GM19193 (cell line): ENCODE measurements at regions not wholly inside any gene's neighbourhood (a gene's known extent, or its start where the extent isn't known, plus 50 kb on each side); places are given as distances from the start of the nearest gene placed in this dataset.

Experiments used
- POLR2A ChIP-seq: IDR thresholded peaks from 4 replicates; pipeline ENCODE4 v1.6.1; 2011; ENCODE audit not compliant: insufficient read depth, insufficient read length; ENCODE audit errors: extremely low read depth

GRCh38 chr13:44116562-44117332, 237.0 kb downstream of the LACC1 start:
- no peak for TF ChIP-seq POLR2A

DNA sequence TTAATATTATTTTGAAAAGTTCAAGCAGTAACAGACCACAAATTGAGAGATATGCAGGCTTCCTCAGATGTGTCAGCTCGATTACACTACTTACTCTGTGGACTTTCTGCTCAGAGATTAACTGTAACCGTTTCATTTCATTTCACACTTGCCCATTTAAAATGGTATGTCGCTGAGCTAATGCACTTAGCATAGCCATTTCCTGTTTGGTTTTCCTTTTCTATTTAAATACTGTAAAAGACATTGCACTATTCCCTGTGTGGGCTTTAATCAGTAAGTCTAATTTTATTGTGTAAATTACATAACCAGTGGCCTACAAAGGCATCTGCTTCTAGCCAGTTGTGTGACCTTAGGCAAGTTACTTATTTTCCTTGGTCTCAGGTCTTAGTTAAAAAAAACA, 237.6 kb downstream of the LACC1 start:
- TF ChIP-seq POLR2A: no peak

DNA sequence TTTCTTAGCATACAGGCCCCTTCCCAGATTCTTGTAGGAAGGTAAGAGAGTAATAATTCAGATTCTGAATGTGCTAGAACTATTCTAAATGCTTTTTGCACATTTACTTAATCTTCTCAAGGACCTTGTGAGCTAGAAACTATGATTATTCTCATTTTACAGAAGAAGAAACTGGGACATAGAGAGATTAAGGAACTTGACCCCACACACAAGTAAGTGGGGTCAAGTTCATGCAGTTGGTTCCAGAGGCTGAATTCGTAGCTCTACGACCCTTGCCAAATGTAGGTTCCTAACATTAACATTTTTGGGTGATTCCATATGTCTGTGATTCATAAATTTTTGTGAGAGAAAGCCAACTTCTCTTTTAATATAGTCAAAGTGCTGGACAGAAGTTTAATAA, 238.1 kb downstream of the LACC1 start:
- TF ChIP-seq POLR2A: no peak

DNA sequence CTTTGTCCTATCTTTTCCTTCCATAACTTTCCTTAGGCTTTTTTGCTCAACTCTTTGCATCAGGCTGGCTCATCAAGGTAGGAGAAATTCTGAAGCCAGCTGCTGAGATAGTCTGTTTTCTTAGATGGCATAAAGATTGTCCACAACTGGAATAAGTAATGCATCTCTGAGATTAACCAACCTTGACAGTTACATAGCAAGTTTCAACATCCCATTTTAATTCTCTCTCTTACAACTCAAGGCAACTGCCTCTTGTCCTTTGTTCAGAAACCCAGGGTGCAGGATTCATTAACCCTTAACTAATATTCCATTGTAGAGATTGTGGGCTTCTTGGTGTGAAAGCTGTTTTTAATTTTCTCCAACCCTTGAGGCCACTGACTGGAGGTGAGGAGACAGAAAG, 239.2 kb downstream of the LACC1 start:
- TF ChIP-seq POLR2A: no peak

GRCh38 chr13:44120043-44120442, 240.3 kb downstream of the LACC1 start:
- TF ChIP-seq POLR2A: no peak

DNA sequence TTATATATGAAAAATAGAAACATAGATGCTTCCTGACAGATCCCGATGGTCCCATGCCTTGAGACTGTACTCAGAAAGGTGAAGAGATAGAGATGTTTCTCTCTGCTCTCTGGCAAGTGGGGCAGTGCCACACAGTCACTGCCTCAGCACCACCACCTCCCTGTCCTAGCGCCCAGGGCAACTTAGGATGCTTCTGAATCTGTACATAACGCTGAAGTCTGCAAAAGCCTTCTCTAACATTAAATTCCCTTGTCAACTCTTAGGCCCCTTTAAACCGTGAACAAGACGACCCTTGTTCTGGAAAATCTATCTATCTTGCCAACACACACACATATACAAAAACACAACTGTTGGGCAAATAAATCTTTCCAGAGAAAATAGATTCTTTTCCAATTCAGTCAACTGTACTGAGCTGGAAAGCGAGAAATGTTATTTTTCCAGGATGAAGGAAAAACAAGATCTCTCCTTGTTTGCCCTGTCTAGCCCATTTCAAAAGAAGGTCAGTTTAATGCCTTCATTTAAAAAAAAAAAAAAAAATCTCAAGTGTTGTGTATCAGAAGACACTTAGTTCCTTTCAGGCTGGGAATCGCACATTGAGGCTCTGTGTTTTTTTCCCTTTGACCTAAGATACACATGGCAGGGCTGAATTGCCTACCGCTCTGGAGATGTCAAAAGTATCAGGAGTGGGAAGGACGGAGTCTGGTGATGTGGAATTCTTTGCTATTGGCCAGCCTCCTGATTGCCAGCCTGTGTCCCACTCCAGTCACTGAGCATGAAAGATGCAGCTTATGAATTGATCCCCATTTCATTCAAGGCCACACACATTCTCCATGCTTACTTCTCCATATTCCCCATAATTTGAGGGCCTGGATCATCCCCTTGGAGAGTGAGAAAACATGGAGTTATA, 241.4 kb downstream of the LACC1 start:
- TF ChIP-seq POLR2A: no peak

DNA sequence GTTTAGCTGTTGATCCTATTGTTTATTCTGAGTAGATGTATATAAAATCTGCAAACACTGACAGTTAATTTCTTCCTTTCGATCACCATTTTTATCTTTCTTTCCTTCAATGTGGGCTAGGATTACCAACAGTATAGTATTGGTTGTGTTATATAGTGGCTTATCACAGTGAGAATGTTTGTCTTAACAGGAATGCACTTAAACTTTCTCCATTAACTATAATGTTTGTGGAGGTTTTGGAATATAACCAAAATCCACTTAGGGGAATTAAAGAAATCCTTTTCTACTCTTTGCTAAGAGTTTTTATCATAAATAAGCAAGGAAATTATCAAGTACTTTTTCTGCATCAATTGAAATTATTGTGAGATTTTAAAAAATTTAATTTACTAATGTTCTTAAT, 244.6 kb downstream of the LACC1 start:
- TF ChIP-seq POLR2A: no peak

- TF ChIP-seq POLR2A: no peak
Measured at GRCh38 chr13:44125943-44126469, 246.3 kb downstream of the LACC1 start.

GRCh38 chr13:44128552-44129001, 245.0 kb upstream of the SERP2 start:
- no peak for TF ChIP-seq POLR2A

DNA sequence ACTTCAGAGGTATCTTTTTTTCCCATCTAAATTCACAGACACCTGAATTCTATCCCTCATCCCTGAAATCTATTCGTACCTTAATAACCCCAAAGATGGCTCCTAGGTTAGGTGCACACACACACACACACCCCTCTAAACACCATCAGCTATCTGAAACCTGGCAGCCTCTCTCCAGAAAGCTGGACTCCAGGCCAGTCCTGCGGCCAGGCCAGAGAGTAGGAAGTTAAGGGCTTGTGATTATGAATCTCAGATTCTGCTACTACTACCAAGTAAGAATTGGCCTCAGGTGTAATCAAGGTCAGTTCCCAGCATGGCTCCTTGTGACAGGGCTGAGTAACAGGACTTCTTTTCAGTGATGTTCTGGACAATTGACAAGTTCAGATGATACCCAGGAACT, 244.2 kb upstream of the SERP2 start:
- TF ChIP-seq POLR2A: no peak

DNA sequence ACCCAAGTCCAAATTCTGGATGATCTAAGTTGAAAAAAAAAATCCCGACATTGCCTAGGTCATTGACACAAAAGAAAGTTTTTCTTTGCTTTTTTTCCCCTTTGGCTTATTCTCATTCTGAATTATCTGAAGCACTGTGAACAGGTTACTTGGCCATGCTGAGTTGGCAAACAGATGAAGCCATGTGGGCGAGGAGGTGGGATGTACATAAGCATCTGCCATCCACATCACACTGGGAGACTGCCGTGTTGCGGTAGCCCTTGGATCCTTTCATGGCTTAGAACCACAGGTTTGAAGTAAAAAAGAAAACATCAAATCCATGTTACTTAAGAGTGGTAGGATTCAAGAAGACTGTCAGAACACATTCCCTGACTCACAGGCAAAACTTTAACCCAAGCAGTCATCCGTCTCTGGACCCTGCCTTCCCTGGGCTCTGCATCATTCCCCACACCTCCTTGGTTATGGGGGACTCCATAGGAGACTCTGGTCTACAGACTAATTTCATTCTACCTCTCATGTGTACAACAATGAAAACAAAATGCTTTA, 242.5 kb upstream of the SERP2 start:
- TF ChIP-seq POLR2A: no peak

GRCh38 chr13:44132710-44133109, 240.9 kb upstream of the SERP2 start:
- TF ChIP-seq POLR2A: no peak

- no peak for TF ChIP-seq POLR2A
Measured at GRCh38 chr13:44133626-44134025, 240.0 kb upstream of the SERP2 start.

GRCh38 chr13:44135566-44135965, 238.1 kb upstream of the SERP2 start:
- no peak for TF ChIP-seq POLR2A

GRCh38 chr13:44136696-44137268, 236.8 kb upstream of the SERP2 start:
- no peak for TF ChIP-seq POLR2A
